B cell (primary cell): ENCODE measurements at regions not wholly inside any gene's neighbourhood (a gene's known extent, or its start where the extent isn't known, plus 50 kb on each side); places are given as distances from the start of the nearest gene placed in this dataset.

Source experiments
- ATAC-seq: fragments of 200-7000 bp; cut with Tn5 transposase; one replicate; pipeline ENCODE4 v1.10.0; 2021; ENCODE audit warnings: low read depth, mild to moderate bottlenecking, moderate number of reproducible peaks, moderate library complexity
- CTCF ChIA-PET: fragments of 350-600 bp; sonication (Branson Sonifier 250); formaldehyde crosslinking; loops from one replicate; lab custom pipeline; 2021; ENCODE audit warnings: antibody characterized with exemption, inconsistent platforms; lab: Charles Lee
- POLR2A ChIA-PET: fragments of 350-600 bp; sonication (Branson Sonifier 250); formaldehyde crosslinking; loops from one replicate; lab custom pipeline; 2021; ENCODE audit warnings: antibody characterized with exemption; lab: Charles Lee
- DNase-seq: peaks from one replicate; pipeline ENCODE4 v3.0.0; 2013
- H2AFZ ChIP-seq: 2 replicates; pipeline ENCODE4 v1.6.1; 2012; ENCODE audit warnings: mild to moderate bottlenecking, low read depth, low read length; ENCODE audit not compliant: insufficient read depth, poor library complexity, severe bottlenecking
- H3K27ac ChIP-seq, 2 donors: 1 replicate in 1 of 2; 2 replicates in 1 of 2; pipeline ENCODE4 v1.5.1; 2012 to 2013; ENCODE audit warnings: low read length in 2 of 2, mild to moderate bottlenecking in 2 of 2, moderate library complexity in 1 of 2
- H3K27me3 ChIP-seq, 4 experiments: fragments of 200-600 bp in 1 of 4; sonication (generic) in 1 of 4; replicated peaks in 1 of 4; 1 replicate in 2 of 4; 2 replicates in 2 of 4; pipeline versions ENCODE4 v1.6.1 to v1.7.0; 2013 to 2016; ENCODE audit warnings: low read length in 3 of 4, mild to moderate bottlenecking in 2 of 4, mixed read lengths in 1 of 4, moderate library complexity in 1 of 4; ENCODE audit not compliant: insufficient read depth in 4 of 4, control insufficient read depth in 3 of 4; ENCODE audit errors: control extremely low read depth in 1 of 4
- H3K36me3 ChIP-seq, 2 experiments: replicated peaks in 1 of 2; 1 replicate in 1 of 2; 2 replicates in 1 of 2; pipeline versions ENCODE4 v1.6.1 to v1.7.1; 2013; ENCODE audit warnings: low read length in 1 of 2; ENCODE audit not compliant: insufficient read depth in 2 of 2, control insufficient read depth in 1 of 2; ENCODE audit errors: control extremely low read depth in 1 of 2, extremely low read depth in 1 of 2
- H3K4me1 ChIP-seq, 2 donors: fragments of 200-600 bp in 1 of 2; sonication (generic) in 1 of 2; 1 replicate in 1 of 2; 2 replicates in 1 of 2; pipeline versions ENCODE4 v1.5.1 to v1.6.1; 2013 to 2017; ENCODE audit warnings: low read length in 2 of 2; ENCODE audit not compliant: control insufficient read depth in 2 of 2, insufficient read depth in 2 of 2
- H3K4me2 ChIP-seq: replicated peaks from 2 replicates; pipeline ENCODE3; 2012; ENCODE audit warnings: mild to moderate bottlenecking, low read depth, low read length; ENCODE audit not compliant: poor library complexity, severe bottlenecking
- H3K4me3 ChIP-seq, 5 experiments: fragments of 200-600 bp in 1 of 5; sonication (generic) in 1 of 5; 1 replicate in 3 of 5; 2 replicates in 2 of 5; pipeline versions ENCODE4 v1.5.1 to v1.7.0; 2011 to 2016; ENCODE audit warnings: low read length in 4 of 5, mild to moderate bottlenecking in 4 of 5, low read depth in 2 of 5, control low read depth in 1 of 5, moderate library complexity in 1 of 5; ENCODE audit not compliant: insufficient read depth in 1 of 5; ENCODE audit errors: control extremely low read depth in 1 of 5, extremely low read depth in 1 of 5
- H3K79me2 ChIP-seq: fragments of 200-600 bp; sonication (generic); one replicate; pipeline ENCODE4 v1.6.0; 2016; ENCODE audit warnings: low read length; ENCODE audit not compliant: control insufficient read depth, insufficient read depth
- H3K9ac ChIP-seq: fragments of 200-600 bp; sonication (generic); 2 replicates; pipeline ENCODE4 v1.6.1; 2017; ENCODE audit warnings: mild to moderate bottlenecking, low read length, moderate library complexity
- H3K9me3 ChIP-seq, 3 donors: one replicate each; pipeline versions ENCODE4 v1.6.1 to v1.7.1; 2013; ENCODE audit warnings: low read length in 2 of 3; ENCODE audit not compliant: control insufficient read depth in 2 of 3, insufficient read depth in 1 of 3; ENCODE audit errors: control extremely low read depth in 1 of 3
- H4K20me1 ChIP-seq: 2 replicates; pipeline ENCODE4 v1.6.0; 2012; ENCODE audit warnings: mild to moderate bottlenecking, low read length; ENCODE audit not compliant: insufficient read depth, control insufficient read depth, poor library complexity, severe bottlenecking
- H3K27ac Mint-ChIP-seq: one replicate; pipeline ENCODE4 v1.8.0; 2021; ENCODE audit warnings: mixed read lengths
- H3K27me3 Mint-ChIP-seq: one replicate; pipeline ENCODE4 v1.8.0; 2021; ENCODE audit warnings: mixed read lengths
- H3K4me1 Mint-ChIP-seq: one replicate; pipeline ENCODE4 v1.8.0; 2021; ENCODE audit warnings: mixed read lengths
- H3K4me3 Mint-ChIP-seq: one replicate; pipeline ENCODE4 v1.8.0; 2021; ENCODE audit warnings: mixed read lengths
- H3K9me3 Mint-ChIP-seq: one replicate; pipeline ENCODE4 v1.8.0; 2022; ENCODE audit warnings: mixed read lengths; ENCODE audit not compliant: insufficient read depth
- EZH2 ChIP-seq: IDR thresholded peaks from 2 replicates; pipeline ENCODE4 v1.6.1; 2012; ENCODE audit warnings: borderline replicate concordance, low read depth, mild to moderate bottlenecking, moderate library complexity, low read length; ENCODE audit not compliant: insufficient read depth, poor library complexity, severe bottlenecking
- WGBS: methylation state at CpG from one replicate; pipeline ENCODE4 v1.1.5; 2013; ENCODE audit warnings: missing lambda C conversion rate; ENCODE audit not compliant: insufficient coverage; 5-methylcytosine and 5-hydroxymethylcytosine counted together
- intact Hi-C: fragments of 100-400 bp; cut with micrococcal nuclease; formaldehyde crosslinking; loops from one replicate; pipeline ENCODE4 v1.10.0; 2022
- TF ChIP-seq, protein P1 (sequence below): fragments of 200-600 bp; IDR thresholded peaks from one replicate; pipeline ENCODE4 v1.8.0; 2022; ENCODE audit warnings: antibody characterized with exemption, mild to moderate bottlenecking

DNA sequence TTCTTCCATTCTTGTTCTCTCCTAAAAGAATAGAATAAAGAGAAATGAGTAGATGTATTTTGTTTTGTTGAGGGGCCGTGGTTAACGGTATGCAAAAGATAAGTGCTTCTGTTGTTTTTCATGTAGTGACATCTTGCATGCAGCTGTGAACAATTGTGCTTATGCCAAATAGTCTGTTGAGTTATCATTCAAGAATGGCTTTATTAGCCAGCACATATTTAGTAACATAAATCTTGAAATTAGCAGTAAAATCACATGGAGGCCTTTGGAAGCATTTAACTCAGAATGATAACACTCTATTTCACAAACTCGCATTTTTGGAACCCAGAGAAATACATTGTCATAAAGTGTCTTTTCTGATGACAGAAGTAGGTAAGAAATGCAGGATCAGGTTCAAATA lies 1772.0 kb upstream of the FLRT2 start:
- H2AFZ ChIP-seq: no peak overlapping the region
- H3K4me2 ChIP-seq: no peak overlapping the region
- Mint-ChIP-seq H3K27me3 (no peaks in the 10 kb centered on the region), H3K4me3 (no peak overlapping the region), H3K9me3 (no peaks in the 10 kb centered on the region), H3K27ac (no peak overlapping the region), H3K4me1 (no peaks in the 10 kb centered on the region)
- no peaks in the 10 kb centered on the region for H3K79me2 ChIP-seq
- ChIA-PET POLR2A (no interaction called here), CTCF (no interaction called here)
- H3K9me3 ChIP-seq: no peaks in the 10 kb centered on the region
- DNase-seq (no peak), ATAC-seq (no peak)
- H3K9ac ChIP-seq: no peak overlapping the region
- no peaks in the 10 kb centered on the region for H4K20me1 ChIP-seq
- no peaks in the 10 kb centered on the region for H3K4me1 ChIP-seq
- H3K27me3 ChIP-seq: no peaks in the 10 kb centered on the region
- intact Hi-C loops: no loop called here
- no peak overlapping the region for H3K27ac ChIP-seq
- TF ChIP-seq, protein P1, sequence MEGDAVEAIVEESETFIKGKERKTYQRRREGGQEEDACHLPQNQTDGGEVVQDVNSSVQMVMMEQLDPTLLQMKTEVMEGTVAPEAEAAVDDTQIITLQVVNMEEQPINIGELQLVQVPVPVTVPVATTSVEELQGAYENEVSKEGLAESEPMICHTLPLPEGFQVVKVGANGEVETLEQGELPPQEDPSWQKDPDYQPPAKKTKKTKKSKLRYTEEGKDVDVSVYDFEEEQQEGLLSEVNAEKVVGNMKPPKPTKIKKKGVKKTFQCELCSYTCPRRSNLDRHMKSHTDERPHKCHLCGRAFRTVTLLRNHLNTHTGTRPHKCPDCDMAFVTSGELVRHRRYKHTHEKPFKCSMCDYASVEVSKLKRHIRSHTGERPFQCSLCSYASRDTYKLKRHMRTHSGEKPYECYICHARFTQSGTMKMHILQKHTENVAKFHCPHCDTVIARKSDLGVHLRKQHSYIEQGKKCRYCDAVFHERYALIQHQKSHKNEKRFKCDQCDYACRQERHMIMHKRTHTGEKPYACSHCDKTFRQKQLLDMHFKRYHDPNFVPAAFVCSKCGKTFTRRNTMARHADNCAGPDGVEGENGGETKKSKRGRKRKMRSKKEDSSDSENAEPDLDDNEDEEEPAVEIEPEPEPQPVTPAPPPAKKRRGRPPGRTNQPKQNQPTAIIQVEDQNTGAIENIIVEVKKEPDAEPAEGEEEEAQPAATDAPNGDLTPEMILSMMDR: no peak
- no peaks in the 10 kb centered on the region for H3K36me3 ChIP-seq
- no CpG with 5 or more reads among the region's 3 CpGs for WGBS
- no peak overlapping the region for H3K4me3 ChIP-seq

DNA sequence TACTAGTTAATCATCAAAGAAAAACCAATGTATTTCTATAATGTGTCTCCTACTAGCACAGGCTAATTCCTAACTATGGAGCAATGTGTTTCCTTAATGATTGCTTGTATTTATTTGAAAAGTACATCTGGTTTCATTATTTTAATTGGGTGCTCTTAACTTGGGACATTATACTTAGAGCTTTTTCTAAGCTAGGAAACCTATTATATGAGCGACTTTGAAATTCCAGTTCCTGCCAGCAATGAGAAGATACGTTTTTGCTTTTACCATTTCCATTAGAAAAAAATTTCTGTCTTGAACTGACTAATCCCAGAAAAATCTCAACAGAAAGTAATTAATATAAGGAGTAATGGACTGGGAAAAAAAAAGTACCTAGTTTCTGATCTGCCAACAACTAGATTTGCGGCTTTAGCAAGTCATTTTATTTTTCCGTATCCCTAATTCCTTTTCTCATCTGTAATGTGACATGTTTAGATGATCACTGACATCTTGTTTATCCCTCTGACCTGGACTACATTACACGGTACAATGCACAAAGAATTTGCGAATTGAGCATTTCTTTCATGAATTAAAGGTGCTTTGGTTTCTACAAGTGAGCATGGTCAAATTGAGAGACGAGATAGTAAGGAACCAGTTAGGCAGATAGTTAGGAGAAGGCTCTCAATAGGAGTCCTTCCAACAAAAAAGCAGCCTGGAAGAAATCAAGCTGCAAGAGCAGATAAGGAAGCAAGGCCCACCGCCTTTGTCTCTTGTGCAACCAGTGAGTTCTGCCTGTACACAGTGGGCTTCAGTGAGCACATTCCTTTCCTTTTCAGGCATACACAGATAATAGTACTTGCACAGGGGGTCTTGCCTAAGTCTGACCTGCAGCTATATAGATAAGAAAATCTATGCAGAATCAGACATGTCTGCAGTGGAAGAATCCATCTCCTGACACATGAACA lies 1765.0 kb upstream of the FLRT2 start:
- DNase-seq: no peak
- Mint-ChIP-seq H3K27ac (no peak overlapping the region), H3K4me3 (no peak overlapping the region), H3K27me3 (no peaks in the 10 kb centered on the region), H3K9me3 (peaks cover 5% of the 10 kb centered on the region), H3K4me1 (no peaks in the 10 kb centered on the region)
- Histone ChIP-seq H4K20me1 (no peaks in the 10 kb centered on the region), H3K27me3 (no peaks in the 10 kb centered on the region), H3K4me1 (no peaks in the 10 kb centered on the region), H3K9me3 (no peaks in the 10 kb centered on the region), H3K4me3 (no peak overlapping the region), H3K9ac (no peak overlapping the region), H3K4me2 (no peak overlapping the region), H2AFZ (no peak overlapping the region), H3K27ac (no peak overlapping the region), H3K36me3 (no peaks in the 10 kb centered on the region), H3K79me2 (no peaks in the 10 kb centered on the region)
- 76% methylated on average over 2 of the region's 8 CpGs for WGBS
- TF ChIP-seq, protein P1: no peak
- TF ChIP-seq EZH2: no peak
- intact Hi-C loops: no loop called here
- CTCF ChIA-PET: no interaction called here
- POLR2A ChIA-PET: no interaction called here
- no peak for ATAC-seq
